Gastroesophageal sphincter (tissue), 4 donors: ENCODE measurements at regions not wholly inside any gene's neighbourhood (a gene's known extent, or its start where the extent isn't known, plus 50 kb on each side); places are given as distances from the start of the nearest gene placed in this dataset.

Source experiments
- ATAC-seq: fragments of 150-250 bp; one replicate; pipeline ENCODE4 v1.9.1; 2016; ENCODE audit warnings: mild to moderate bottlenecking, moderate library complexity
- H3K27ac ChIP-seq, 4 donors: fragments of 200-600 bp; sonication (generic) in 3 of 4; 1 replicate in 3 of 4; 2 replicates in 1 of 4; pipeline ENCODE4 v1.5.1; 2016 to 2019
- H3K27me3 ChIP-seq: fragments of 200-600 bp; sonication (generic); one replicate; pipeline ENCODE4 v1.5.1; 2019
- H3K36me3 ChIP-seq, 2 donors: fragments of 200-600 bp; sonication (generic); one replicate each; pipeline ENCODE4 v1.5.1; 2019; ENCODE audit warnings: control low read depth in 1 of 2
- H3K4me1 ChIP-seq, 3 donors: fragments of 200-600 bp; sonication (generic); 1 replicate in 2 of 3; 2 replicates in 1 of 3; pipeline ENCODE4 v1.5.1; 2016 to 2019; ENCODE audit warnings: control low read depth in 2 of 3
- H3K4me3 ChIP-seq, 2 donors: fragments of 200-600 bp; sonication (generic); one replicate each; pipeline ENCODE4 v1.5.1; 2019; ENCODE audit warnings: mild to moderate bottlenecking in 1 of 2, moderate library complexity in 1 of 2
- H3K9me3 ChIP-seq, 3 donors: fragments of 200-600 bp; sonication (generic); one replicate each; pipeline ENCODE4 v1.5.1; 2017 to 2019; ENCODE audit warnings: control low read depth in 2 of 3
- CTCF ChIP-seq, 4 experiments: fragments of 200-600 bp in 2 of 4; fragments of 450-650 bp in 2 of 4; sonication (generic) in 1 of 4; IDR thresholded peaks; one replicate each; pipeline ENCODE4 v1.5.1; 2017 to 2019; ENCODE audit warnings: antibody characterized with exemption in 4 of 4, mild to moderate bottlenecking in 2 of 4, moderate library complexity in 2 of 4
- EP300 ChIP-seq: sonication (generic); formaldehyde crosslinking; IDR thresholded peaks from one replicate; pipeline ENCODE4 v1.6.1; 2017; ENCODE audit warnings: antibody characterized with exemption, mild to moderate bottlenecking
- POLR2A ChIP-seq, 2 donors: fragments of 450-650 bp; IDR thresholded peaks; one replicate each; pipeline ENCODE4 v1.6.1; 2017; ENCODE audit warnings: antibody characterized with exemption in 2 of 2, mild to moderate bottlenecking in 2 of 2, moderate library complexity in 1 of 2
- POLR2AphosphoS5 ChIP-seq: sonication (generic); formaldehyde crosslinking; IDR thresholded peaks from one replicate; pipeline ENCODE4 v1.6.1; 2017; ENCODE audit warnings: antibody characterized with exemption
- WGBS, 2 donors: methylation state at CpG; one replicate each; pipeline ENCODE4 v1.1.5; 2018; ENCODE audit warnings: low coverage in 1 of 2; 5-methylcytosine and 5-hydroxymethylcytosine counted together

- Histone ChIP-seq H3K27ac (no peak overlapping the region), H3K4me3 (no peak overlapping the region), H3K27me3 (no peaks in the 10 kb centered on the region), H3K36me3 (no peaks in the 10 kb centered on the region), H3K9me3 (no peaks in the 10 kb centered on the region), H3K4me1 (no peaks in the 10 kb centered on the region)
- no peak for ATAC-seq
- TF ChIP-seq CTCF (IDR thresholded peaks at IDR 0.05) (no peak), EP300 (no peak), POLR2AphosphoS5 (no peak), POLR2A (IDR thresholded peaks at IDR 0.05) (no peak)
- 70 to 87% methylated on average over 6 of the region's 6 CpGs for WGBS, 2 donors
Measured at GRCh38 chr10:7048061-7048460, 362.8 kb downstream of the SFMBT2 start.

DNA sequence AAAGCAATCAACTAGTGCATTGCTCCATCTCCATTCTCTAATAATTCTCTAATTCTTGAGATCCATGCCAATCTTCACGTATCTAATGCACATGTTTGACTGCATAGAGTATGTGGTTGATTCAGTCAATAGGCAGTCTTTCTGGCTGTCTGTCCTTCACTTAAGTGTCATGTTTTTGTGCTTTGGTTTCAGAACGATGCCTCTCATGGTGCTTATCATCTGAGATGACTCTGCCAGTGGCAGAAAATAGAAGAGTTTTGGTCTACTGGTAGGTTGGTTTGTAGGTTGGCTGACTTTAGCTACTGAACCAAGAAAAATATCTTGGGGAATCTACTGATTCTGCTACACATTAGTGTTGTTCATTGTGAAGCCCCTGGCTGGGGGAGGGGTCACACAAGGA, 364.2 kb downstream of the SFMBT2 start:
- Histone ChIP-seq H3K4me3 (no peak overlapping the region), H3K27me3 (no peaks in the 10 kb centered on the region), H3K36me3 (no peaks in the 10 kb centered on the region), H3K9me3 (no peaks in the 10 kb centered on the region), H3K27ac (no peak overlapping the region), H3K4me1 (no peaks in the 10 kb centered on the region)
- ATAC-seq = no peak
- TF ChIP-seq EP300 (no peak), POLR2AphosphoS5 (no peak), CTCF (IDR thresholded peaks at IDR 0.05) (no peak), POLR2A (IDR thresholded peaks at IDR 0.05) (no peak)
- WGBS, 2 donors = 63 to 79% methylated on average over 2 of the region's 2 CpGs

GRCh38 chr10:7045891-7046599, 364.8 kb downstream of the SFMBT2 start:
- no peak for ATAC-seq
- TF ChIP-seq EP300 (no peak), POLR2A (IDR thresholded peaks at IDR 0.05) (no peak), CTCF (IDR thresholded peaks at IDR 0.05) (no peak), POLR2AphosphoS5 (no peak)
- 78 to 79% methylated on average over 3 to 4 of the region's 4 CpGs for WGBS, 2 donors
- H3K27ac ChIP-seq = no peak overlapping the region
- no peaks in the 10 kb centered on the region for H3K4me1 ChIP-seq
- H3K9me3 ChIP-seq = no peaks in the 10 kb centered on the region
- no peaks in the 10 kb centered on the region for H3K36me3 ChIP-seq
- H3K4me3 ChIP-seq = no peak overlapping the region
- H3K27me3 ChIP-seq = no peaks in the 10 kb centered on the region

- Histone ChIP-seq H3K36me3 (no peaks in the 10 kb centered on the region), H3K9me3 (no peaks in the 10 kb centered on the region), H3K4me1 (no peaks in the 10 kb centered on the region), H3K27ac (no peak overlapping the region), H3K4me3 (no peak overlapping the region), H3K27me3 (no peaks in the 10 kb centered on the region)
- TF ChIP-seq POLR2A (IDR thresholded peaks at IDR 0.05) = no peak
- TF ChIP-seq POLR2AphosphoS5 = no peak
- TF ChIP-seq CTCF (IDR thresholded peaks at IDR 0.05) = no peak
- no peak for TF ChIP-seq EP300
- 53 to 64% methylated on average over 3 of the region's 3 CpGs for WGBS, 2 donors
- no peak for ATAC-seq
Measured at GRCh38 chr10:7043055-7043653, 367.7 kb downstream of the SFMBT2 start.
